Astrocyte (in vitro differentiated cells and primary cell): ENCODE measurements at regions not wholly inside any gene's neighbourhood (a gene's known extent, or its start where the extent isn't known, plus 50 kb on each side); places are given as distances from the start of the nearest gene placed in this dataset.

Experiments
- DNase-seq: peaks from one replicate; pipeline ENCODE4 v3.0.0-alpha.2; 2010; ENCODE audit warnings: low read depth
- FAIRE-seq: peaks from 2 replicates; lab custom pipeline; 2011; peaks lifted over from hg19 to GRCh38; lab: Jason Lieb, UNC
- H2AFZ ChIP-seq: 2 replicates; pipeline ENCODE4 v1.6.0; 2012; ENCODE audit warnings: low read depth, low read length, inconsistent platforms
- H3K27ac ChIP-seq: 2 replicates; pipeline ENCODE4 v1.5.1; 2011; ENCODE audit warnings: low read depth, low read length, inconsistent platforms
- H3K27me3 ChIP-seq: 2 replicates; pipeline ENCODE4 v1.6.0; 2011; ENCODE audit warnings: low read length, inconsistent platforms; ENCODE audit not compliant: insufficient read depth
- H3K36me3 ChIP-seq: 2 replicates; pipeline ENCODE4 v1.5.1; 2011; ENCODE audit warnings: low read length, inconsistent platforms; ENCODE audit not compliant: insufficient read depth
- H3K4me1 ChIP-seq: 2 replicates; pipeline ENCODE4 v1.5.1; 2011; ENCODE audit warnings: low read length, inconsistent platforms; ENCODE audit not compliant: insufficient read depth
- H3K4me2 ChIP-seq: 2 replicates; pipeline ENCODE4 v1.6.0; 2012; ENCODE audit warnings: low read length, inconsistent platforms
- H3K4me3 ChIP-seq: 2 replicates; pipeline ENCODE4 v1.5.1; 2011; ENCODE audit warnings: low read depth, mild to moderate bottlenecking, low read length, inconsistent platforms; ENCODE audit not compliant: insufficient read depth
- H3K79me2 ChIP-seq: 2 replicates; pipeline ENCODE4 v1.6.0; 2012; ENCODE audit warnings: mild to moderate bottlenecking, low read length, inconsistent platforms; ENCODE audit not compliant: insufficient read depth
- H3K9ac ChIP-seq: 2 replicates; pipeline ENCODE4 v1.6.0; 2012; ENCODE audit warnings: mild to moderate bottlenecking, low read length, inconsistent platforms
- H3K9me3 ChIP-seq: 2 replicates; pipeline ENCODE4 v1.5.1; 2012; ENCODE audit warnings: low read depth, mild to moderate bottlenecking, low read length, inconsistent platforms; ENCODE audit not compliant: insufficient read depth
- H4K20me1 ChIP-seq: 2 replicates; pipeline ENCODE4 v1.6.0; 2012; ENCODE audit warnings: low read length, inconsistent platforms; ENCODE audit not compliant: insufficient read depth
- H3K27ac Mint-ChIP-seq: one replicate; pipeline ENCODE4 v1.8.0; 2021; ENCODE audit warnings: mild to moderate bottlenecking, mixed read lengths; ENCODE audit not compliant: unreplicated experiment
- H3K27me3 Mint-ChIP-seq: one replicate; pipeline ENCODE4 v1.8.0; 2021; ENCODE audit warnings: low read depth, mixed read lengths; ENCODE audit not compliant: unreplicated experiment
- H3K36me3 Mint-ChIP-seq: one replicate; pipeline ENCODE4 v1.8.0; 2021; ENCODE audit warnings: low read depth, mixed read lengths; ENCODE audit not compliant: unreplicated experiment
- H3K4me1 Mint-ChIP-seq: one replicate; pipeline ENCODE4 v1.8.0; 2021; ENCODE audit warnings: low read depth, mixed read lengths; ENCODE audit not compliant: unreplicated experiment
- H3K4me3 Mint-ChIP-seq: one replicate; pipeline ENCODE4 v1.8.0; 2021; ENCODE audit warnings: mild to moderate bottlenecking, moderate library complexity, mixed read lengths; ENCODE audit not compliant: unreplicated experiment
- H3K9me3 Mint-ChIP-seq: one replicate; pipeline ENCODE4 v1.8.0; 2021; ENCODE audit warnings: mild to moderate bottlenecking, mixed read lengths; ENCODE audit not compliant: unreplicated experiment
- CTCF ChIP-seq: IDR thresholded peaks from 2 replicates; pipeline ENCODE4 v1.5.1; 2011; ENCODE audit warnings: low read depth, mild to moderate bottlenecking, inconsistent platforms, low read length, moderate library complexity; ENCODE audit not compliant: insufficient read depth
- EZH2 ChIP-seq: IDR thresholded peaks from 2 replicates; pipeline ENCODE4 v1.6.1; 2012; ENCODE audit warnings: mild to moderate bottlenecking, low read length, inconsistent platforms; ENCODE audit not compliant: insufficient read depth

DNA sequence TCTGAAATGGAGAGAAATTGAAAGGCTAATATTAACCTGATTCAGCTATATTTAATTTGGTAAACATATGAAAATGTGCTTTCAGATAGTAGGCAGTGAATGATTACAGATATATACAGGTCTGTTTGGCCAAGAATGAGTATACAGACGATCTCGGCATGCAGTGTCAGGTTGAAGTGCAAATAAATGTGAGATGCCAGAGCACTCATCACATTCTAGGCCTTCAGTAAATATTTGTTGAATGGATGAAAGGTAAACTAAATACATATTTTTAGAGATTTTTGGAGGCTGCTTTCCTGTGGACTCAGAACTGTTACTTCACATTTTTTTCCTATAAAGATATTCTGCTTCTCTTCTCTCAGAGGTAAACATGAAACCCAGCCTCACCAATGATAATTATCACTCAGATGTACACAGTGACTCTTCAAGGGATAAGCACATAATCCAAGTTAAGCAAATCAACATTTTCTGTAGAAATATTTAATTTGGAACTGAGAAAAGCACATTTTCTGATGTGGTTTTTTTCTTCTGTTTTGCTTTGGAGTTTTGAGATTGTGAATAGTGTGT lies 702.9 kb downstream of the BRINP3 start:
- TF ChIP-seq EZH2: no peak
- TF ChIP-seq CTCF: no peak
- H3K36me3 ChIP-seq: no peaks in the 10 kb centered on the region
- H3K4me3 ChIP-seq: no peak overlapping the region
- H3K9me3 ChIP-seq: no peaks in the 10 kb centered on the region
- H3K79me2 ChIP-seq: no peaks in the 10 kb centered on the region
- no peak overlapping the region for H2AFZ ChIP-seq
- peak overlapping the region; percentile 65 for H3K27ac ChIP-seq
- FAIRE-seq (no peak), DNase-seq (no peak)
- H3K4me3 Mint-ChIP-seq: no peak overlapping the region
- no peaks in the 10 kb centered on the region for H3K9me3 Mint-ChIP-seq
- H4K20me1 ChIP-seq: no peaks in the 10 kb centered on the region
- no peaks in the 10 kb centered on the region for H3K4me1 ChIP-seq
- no peaks in the 10 kb centered on the region for H3K27me3 Mint-ChIP-seq
- H3K4me1 Mint-ChIP-seq: peaks cover 13% of the 10 kb centered on the region
- H3K4me2 ChIP-seq: peak overlapping the region; percentile 38
- H3K27me3 ChIP-seq: no peaks in the 10 kb centered on the region
- no peak overlapping the region for H3K9ac ChIP-seq
- no peaks in the 10 kb centered on the region for H3K36me3 Mint-ChIP-seq
- H3K27ac Mint-ChIP-seq: peak overlapping the region; percentile 81

GRCh38 chr1:189775343-189775742 lies 702.3 kb downstream of the BRINP3 start:
- Mint-ChIP-seq H3K4me3 (no peak overlapping the region), H3K4me1 (peaks cover 13% of the 10 kb centered on the region), H3K27me3 (no peaks in the 10 kb centered on the region), H3K36me3 (no peaks in the 10 kb centered on the region), H3K27ac (peak overlapping the region; percentile 81), H3K9me3 (no peaks in the 10 kb centered on the region)
- Histone ChIP-seq H2AFZ (no peak overlapping the region), H3K27me3 (no peaks in the 10 kb centered on the region), H3K4me1 (no peaks in the 10 kb centered on the region), H3K4me3 (no peak overlapping the region), H3K9ac (no peak overlapping the region), H3K27ac (peak overlapping the region; percentile 65), H3K9me3 (no peaks in the 10 kb centered on the region), H4K20me1 (no peaks in the 10 kb centered on the region), H3K79me2 (no peaks in the 10 kb centered on the region), H3K4me2 (peak overlapping the region; percentile 38), H3K36me3 (no peaks in the 10 kb centered on the region)
- TF ChIP-seq EZH2 (no peak), CTCF (no peak)
- peak; percentile 98 for DNase-seq
- FAIRE-seq: no peak

- Histone ChIP-seq H3K79me2 (no peaks in the 10 kb centered on the region), H3K4me2 (no peak overlapping the region), H3K27me3 (no peaks in the 10 kb centered on the region), H3K4me1 (no peaks in the 10 kb centered on the region), H3K9ac (no peak overlapping the region), H3K4me3 (no peak overlapping the region), H4K20me1 (no peaks in the 10 kb centered on the region), H2AFZ (no peak overlapping the region), H3K9me3 (no peaks in the 10 kb centered on the region), H3K36me3 (no peaks in the 10 kb centered on the region), H3K27ac (no peak overlapping the region)
- H3K36me3 Mint-ChIP-seq: no peaks in the 10 kb centered on the region
- H3K4me3 Mint-ChIP-seq: no peak overlapping the region
- FAIRE-seq (no peak), DNase-seq (no peak)
- no peak for TF ChIP-seq EZH2
- no peaks in the 10 kb centered on the region for H3K27me3 Mint-ChIP-seq
- H3K9me3 Mint-ChIP-seq: no peaks in the 10 kb centered on the region
- H3K4me1 Mint-ChIP-seq: peaks cover 13% of the 10 kb centered on the region
- H3K27ac Mint-ChIP-seq: no peak overlapping the region
Observed at GRCh38 chr1:189779034-189779433, 698.6 kb downstream of the BRINP3 start.
